ENCODE measurements at regions not wholly inside any gene's neighbourhood (a gene's known extent, or its start where the extent isn't known, plus 50 kb on each side); places are given as distances from the start of the nearest gene placed in this dataset.

DNA sequence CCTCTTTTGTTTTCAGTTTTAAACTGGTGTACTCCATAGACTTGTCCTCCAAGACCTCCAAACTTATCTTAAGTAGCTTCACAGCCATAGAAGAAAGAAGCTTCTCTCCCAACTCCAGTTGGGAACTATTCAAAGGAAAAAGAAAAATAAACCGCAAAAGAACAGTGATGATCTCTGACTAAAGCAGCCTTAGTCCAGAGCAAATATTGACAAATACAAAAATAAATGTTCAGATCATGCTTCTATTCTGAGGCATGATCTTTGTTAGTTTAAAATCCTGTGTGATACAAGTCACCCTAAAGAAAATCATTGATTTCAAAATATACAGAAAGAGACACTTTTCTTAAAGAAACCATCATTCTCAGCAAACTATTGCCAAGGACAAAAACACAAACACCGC lies 373.0 kb upstream of the SMIM30 start:
- TF ChIP-seq, protein P1, sequence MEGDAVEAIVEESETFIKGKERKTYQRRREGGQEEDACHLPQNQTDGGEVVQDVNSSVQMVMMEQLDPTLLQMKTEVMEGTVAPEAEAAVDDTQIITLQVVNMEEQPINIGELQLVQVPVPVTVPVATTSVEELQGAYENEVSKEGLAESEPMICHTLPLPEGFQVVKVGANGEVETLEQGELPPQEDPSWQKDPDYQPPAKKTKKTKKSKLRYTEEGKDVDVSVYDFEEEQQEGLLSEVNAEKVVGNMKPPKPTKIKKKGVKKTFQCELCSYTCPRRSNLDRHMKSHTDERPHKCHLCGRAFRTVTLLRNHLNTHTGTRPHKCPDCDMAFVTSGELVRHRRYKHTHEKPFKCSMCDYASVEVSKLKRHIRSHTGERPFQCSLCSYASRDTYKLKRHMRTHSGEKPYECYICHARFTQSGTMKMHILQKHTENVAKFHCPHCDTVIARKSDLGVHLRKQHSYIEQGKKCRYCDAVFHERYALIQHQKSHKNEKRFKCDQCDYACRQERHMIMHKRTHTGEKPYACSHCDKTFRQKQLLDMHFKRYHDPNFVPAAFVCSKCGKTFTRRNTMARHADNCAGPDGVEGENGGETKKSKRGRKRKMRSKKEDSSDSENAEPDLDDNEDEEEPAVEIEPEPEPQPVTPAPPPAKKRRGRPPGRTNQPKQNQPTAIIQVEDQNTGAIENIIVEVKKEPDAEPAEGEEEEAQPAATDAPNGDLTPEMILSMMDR (IDR thresholded peaks at IDR 0.05; ENCODE audit: control extremely low read depth, extremely low read depth), result no peak
- peaks cover 0 to 5% (median 0%) of the 10 kb centered on the region in 4 donors for H3K9me3 ChIP-seq (ENCODE audit: control insufficient read depth in 4 of 4, insufficient read depth in 3 of 4, low read length in 3 of 4)
- H3K27ac ChIP-seq (ENCODE audit: low read depth in 1 of 2, low read length in 1 of 2), result no peak overlapping the region
- no peaks in the 10 kb centered on the region for H3K36me3 ChIP-seq (ENCODE audit: control insufficient read depth in 4 of 4, insufficient read depth in 4 of 4, low read length in 4 of 4)
- no peak overlapping the region for H3K9ac ChIP-seq (ENCODE audit: insufficient read depth in 1 of 2, low read length in 2 of 2)
- H3K4me1 ChIP-seq (ENCODE audit: control insufficient read depth in 5 of 5, insufficient read depth in 5 of 5, low read length in 5 of 5), result no peaks in the 10 kb centered on the region
- ATAC-seq (ENCODE audit: insufficient read depth, low FRiP score) (no peak), DNase-seq (no peak)
- no peak overlapping the region for H3K4me3 ChIP-seq
- H3K27me3 ChIP-seq (ENCODE audit: control insufficient read depth in 3 of 3, insufficient read depth in 3 of 3, low read length in 2 of 3), result no peaks in the 10 kb centered on the region
- WGBS, 2 donors, result 93 to 96% methylated on average over 2 of the region's 2 CpGs

DNA sequence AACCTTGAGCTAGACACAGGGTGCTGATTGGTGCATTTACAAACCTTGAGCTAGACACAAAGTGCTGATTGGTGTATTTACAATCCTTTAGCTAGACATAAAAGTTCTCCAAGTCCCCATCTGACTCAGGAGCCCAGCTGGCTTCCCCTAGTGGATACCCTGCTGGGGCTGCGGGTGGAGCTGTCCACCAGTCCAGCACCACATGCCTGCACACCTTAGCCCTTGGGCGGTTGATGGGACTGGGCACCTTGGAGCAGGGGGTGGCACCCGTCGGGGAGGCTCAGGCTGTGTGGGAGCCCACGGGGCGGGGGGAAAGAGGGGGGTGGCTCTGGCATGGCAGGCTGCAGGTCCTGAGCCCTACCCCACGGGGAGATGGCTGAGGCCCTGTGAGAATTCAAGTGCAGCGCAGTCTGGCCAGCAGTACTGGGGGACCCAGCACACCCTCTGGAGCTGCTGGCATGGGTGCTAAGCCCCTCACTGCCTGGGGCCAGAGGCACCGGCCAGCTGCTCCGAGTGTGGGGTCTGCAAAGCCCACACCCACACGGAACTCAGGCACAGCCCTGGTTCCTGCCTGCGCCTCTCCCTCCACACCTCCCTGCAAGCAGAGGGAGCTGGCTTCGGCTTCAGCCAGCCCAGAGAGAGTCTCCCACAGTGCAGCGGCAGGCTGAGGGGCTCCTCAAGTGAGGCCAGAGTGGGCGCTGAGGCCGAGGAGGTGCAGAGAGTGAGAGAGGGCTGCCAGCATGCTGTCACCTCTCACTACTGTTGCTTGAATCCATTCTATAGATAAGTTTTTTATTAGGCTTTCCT lies 369.8 kb upstream of the SMIM30 start:
- H3K9me3 ChIP-seq (ENCODE audit: control insufficient read depth in 4 of 4, insufficient read depth in 3 of 4, low read length in 3 of 4), result peaks cover 0 to 7% (median 0%) of the 10 kb centered on the region in 4 donors
- no peak overlapping the region for H3K9ac ChIP-seq (ENCODE audit: insufficient read depth in 1 of 2, low read length in 2 of 2)
- H3K27me3 ChIP-seq (ENCODE audit: control insufficient read depth in 3 of 3, insufficient read depth in 3 of 3, low read length in 2 of 3), result no peaks in the 10 kb centered on the region
- H3K4me3 ChIP-seq, result no peak overlapping the region
- no peak overlapping the region for H3K27ac ChIP-seq (ENCODE audit: low read depth in 1 of 2, low read length in 1 of 2)
- TF ChIP-seq, protein P1 (IDR thresholded peaks at IDR 0.05; ENCODE audit: control extremely low read depth, extremely low read depth), result no peak
- no peak for DNase-seq
- no peak for ATAC-seq (ENCODE audit: insufficient read depth, low FRiP score)
- peaks cover 0 to 4% (median 0%) of the 10 kb centered on the region in 4 donors for H3K36me3 ChIP-seq (ENCODE audit: control insufficient read depth in 4 of 4, insufficient read depth in 4 of 4, low read length in 4 of 4)
- no peaks in the 10 kb centered on the region for H3K4me1 ChIP-seq (ENCODE audit: control insufficient read depth in 5 of 5, insufficient read depth in 5 of 5, low read length in 5 of 5)
- 90% methylated on average over 15 to 16 of the region's 16 CpGs for WGBS, 2 donors

DNA sequence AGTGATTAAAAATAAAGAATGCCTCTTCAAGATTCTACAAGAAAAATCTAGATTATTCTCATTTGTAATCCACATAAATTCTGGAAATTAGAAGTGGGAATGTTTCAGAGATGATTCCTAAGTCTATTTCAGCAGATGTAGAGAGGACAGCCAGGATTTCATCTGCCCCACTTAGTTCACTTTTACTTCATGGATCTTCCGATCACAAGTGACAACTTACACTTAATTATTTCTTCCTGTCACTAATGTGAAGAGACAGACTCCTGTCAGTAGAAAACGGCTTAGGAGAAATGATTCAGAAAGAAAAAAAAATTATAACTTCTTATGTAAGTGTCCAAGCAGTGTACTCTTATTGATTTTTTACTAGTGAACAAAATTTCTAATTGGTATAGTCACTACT lies 368.2 kb upstream of the SMIM30 start:
- Histone ChIP-seq H3K36me3 (ENCODE audit: control insufficient read depth in 4 of 4, insufficient read depth in 4 of 4, low read length in 4 of 4) (peaks cover 0 to 4% (median 0%) of the 10 kb centered on the region in 4 donors), H3K4me1 (ENCODE audit: control insufficient read depth in 5 of 5, insufficient read depth in 5 of 5, low read length in 5 of 5) (no peaks in the 10 kb centered on the region), H3K27ac (ENCODE audit: low read depth in 1 of 2, low read length in 1 of 2) (no peak overlapping the region), H3K27me3 (ENCODE audit: control insufficient read depth in 3 of 3, insufficient read depth in 3 of 3, low read length in 2 of 3) (no peaks in the 10 kb centered on the region), H3K4me3 (no peak overlapping the region), H3K9me3 (ENCODE audit: control insufficient read depth in 4 of 4, insufficient read depth in 3 of 4, low read length in 3 of 4) (peaks cover 0 to 7% (median 0%) of the 10 kb centered on the region in 4 donors), H3K9ac (ENCODE audit: insufficient read depth in 1 of 2, low read length in 2 of 2) (no peak overlapping the region)
- DNase-seq (no peak), ATAC-seq (ENCODE audit: insufficient read depth, low FRiP score) (no peak)
- TF ChIP-seq, protein P1 (IDR thresholded peaks at IDR 0.05; ENCODE audit: control extremely low read depth, extremely low read depth), result no peak
- WGBS, 2 donors, result 86 to 88% methylated on average over 2 of the region's 2 CpGs
